ENCODE measurements at regions not wholly inside any gene's neighbourhood (a gene's known extent, or its start where the extent isn't known, plus 50 kb on each side); places are given as distances from the start of the nearest gene placed in this dataset.

DNA sequence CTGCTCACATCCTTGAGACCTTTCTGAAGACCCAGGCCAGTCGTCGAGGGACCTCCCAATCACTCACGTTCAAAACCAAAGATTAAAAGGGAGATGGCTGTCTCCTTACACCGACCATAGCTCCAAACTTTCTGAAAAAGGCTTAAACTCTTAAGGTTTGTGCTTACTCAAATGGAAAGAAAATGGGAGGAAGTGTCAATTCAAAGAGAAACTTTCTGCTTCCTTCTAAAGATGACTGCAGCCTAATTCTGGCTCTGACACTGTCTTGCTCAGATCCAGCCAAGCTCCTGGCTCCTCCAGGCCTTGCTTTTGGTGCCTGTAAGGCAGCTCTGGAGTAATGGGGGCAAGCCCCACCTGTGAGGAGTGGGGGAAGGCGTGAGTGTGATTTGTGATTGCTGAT lies 54.9 kb upstream of the WSB1 start:
- no peak for DNase-seq
- Histone ChIP-seq H3K27ac (no peak overlapping the region), H3K9me3 (no peaks in the 10 kb centered on the region), H3K36me3 (no peaks in the 10 kb centered on the region), H3K4me3 (no peak overlapping the region), H3K9ac (ENCODE audit: low read depth in 2 of 2, low read length in 2 of 2) (no peak overlapping the region), H3K4me1 (no peaks in the 10 kb centered on the region), H3K27me3 (no peaks in the 10 kb centered on the region)
- TF ChIP-seq, protein P1, sequence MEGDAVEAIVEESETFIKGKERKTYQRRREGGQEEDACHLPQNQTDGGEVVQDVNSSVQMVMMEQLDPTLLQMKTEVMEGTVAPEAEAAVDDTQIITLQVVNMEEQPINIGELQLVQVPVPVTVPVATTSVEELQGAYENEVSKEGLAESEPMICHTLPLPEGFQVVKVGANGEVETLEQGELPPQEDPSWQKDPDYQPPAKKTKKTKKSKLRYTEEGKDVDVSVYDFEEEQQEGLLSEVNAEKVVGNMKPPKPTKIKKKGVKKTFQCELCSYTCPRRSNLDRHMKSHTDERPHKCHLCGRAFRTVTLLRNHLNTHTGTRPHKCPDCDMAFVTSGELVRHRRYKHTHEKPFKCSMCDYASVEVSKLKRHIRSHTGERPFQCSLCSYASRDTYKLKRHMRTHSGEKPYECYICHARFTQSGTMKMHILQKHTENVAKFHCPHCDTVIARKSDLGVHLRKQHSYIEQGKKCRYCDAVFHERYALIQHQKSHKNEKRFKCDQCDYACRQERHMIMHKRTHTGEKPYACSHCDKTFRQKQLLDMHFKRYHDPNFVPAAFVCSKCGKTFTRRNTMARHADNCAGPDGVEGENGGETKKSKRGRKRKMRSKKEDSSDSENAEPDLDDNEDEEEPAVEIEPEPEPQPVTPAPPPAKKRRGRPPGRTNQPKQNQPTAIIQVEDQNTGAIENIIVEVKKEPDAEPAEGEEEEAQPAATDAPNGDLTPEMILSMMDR (IDR thresholded peaks at IDR 0.05): no peak
- intact Hi-C loops (cut with DNase I): loop anchor here (10.0 kb wide), 2 partner anchors 196 to 416 kb away; no protein-coding TSS in a partner anchor

- Histone ChIP-seq H3K36me3 (no peaks in the 10 kb centered on the region), H3K27ac (no peak overlapping the region), H3K4me1 (no peaks in the 10 kb centered on the region), H3K27me3 (no peaks in the 10 kb centered on the region), H3K9ac (ENCODE audit: low read depth in 2 of 2, low read length in 2 of 2) (no peak overlapping the region), H3K4me3 (no peak overlapping the region), H3K9me3 (no peaks in the 10 kb centered on the region)
- TF ChIP-seq, protein P1 (IDR thresholded peaks at IDR 0.05): no peak
- no peak for DNase-seq
- intact Hi-C loops (cut with DNase I): loop anchor here (10.0 kb wide), 2 partner anchors 195 to 415 kb away; no protein-coding TSS in a partner anchor
Measured at GRCh38 chr17:27239584-27239983, 54.3 kb upstream of the WSB1 start.

DNA sequence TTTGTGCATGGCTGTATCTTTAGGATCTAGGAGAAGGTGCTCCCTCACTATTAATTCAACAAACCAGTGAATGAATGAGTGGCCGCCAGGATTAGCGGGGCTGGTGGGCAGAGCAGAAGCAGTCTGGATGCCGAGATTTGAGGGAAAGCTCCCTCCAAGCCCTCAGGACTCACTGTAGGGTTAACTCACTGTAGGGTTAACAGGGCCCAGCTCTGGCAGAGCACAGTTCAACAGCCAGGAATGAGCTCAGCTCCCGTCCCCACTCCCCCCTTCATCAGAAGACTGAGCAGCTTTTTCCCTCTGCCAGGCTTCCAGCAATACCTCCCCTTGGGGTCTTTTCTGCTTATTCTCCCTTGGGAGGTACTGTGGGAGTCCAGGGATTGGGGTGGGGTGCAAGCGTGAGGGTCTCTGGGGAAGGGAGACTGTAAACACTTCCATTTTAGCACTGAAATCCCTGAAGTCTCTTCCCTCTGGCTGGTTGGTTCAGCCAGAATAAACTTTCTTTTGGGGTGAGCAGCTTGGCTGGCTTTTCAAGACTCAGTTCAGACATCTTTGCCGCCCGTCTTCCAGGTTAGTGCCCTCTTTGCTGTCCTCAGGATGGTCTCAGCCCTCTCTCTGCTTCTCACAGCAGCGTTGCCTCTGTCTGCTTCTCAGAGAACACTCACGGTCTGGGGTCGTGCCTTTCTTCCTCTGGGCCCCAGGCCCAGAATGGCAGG lies 53.7 kb upstream of the WSB1 start:
- H3K4me1 ChIP-seq: no peaks in the 10 kb centered on the region
- H3K9me3 ChIP-seq: no peaks in the 10 kb centered on the region
- H3K27me3 ChIP-seq: no peaks in the 10 kb centered on the region
- no peak for DNase-seq
- no peaks in the 10 kb centered on the region for H3K36me3 ChIP-seq
- no peak overlapping the region for H3K27ac ChIP-seq
- no peak overlapping the region for H3K9ac ChIP-seq (ENCODE audit: low read depth in 2 of 2, low read length in 2 of 2)
- intact Hi-C loops (cut with DNase I): no loop called here
- TF ChIP-seq, protein P1 (IDR thresholded peaks at IDR 0.05): no peak
- H3K4me3 ChIP-seq: no peak overlapping the region

DNA sequence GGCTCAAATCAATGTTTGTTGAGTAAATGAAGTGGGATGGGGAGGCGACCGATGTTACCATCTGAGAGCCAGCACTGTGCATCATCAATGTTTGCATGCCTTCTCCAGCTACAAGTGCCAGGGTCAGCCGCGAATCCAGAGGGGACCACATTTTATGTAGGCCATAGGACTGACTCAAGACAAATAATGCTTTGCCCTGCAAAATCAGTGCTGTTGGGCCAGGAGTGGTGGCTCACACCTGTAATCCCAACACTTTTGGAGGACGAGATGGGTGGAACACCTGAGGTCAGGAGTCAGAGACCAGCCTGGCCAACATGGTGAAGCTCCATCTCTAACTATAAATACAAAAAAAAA lies 53.1 kb upstream of the WSB1 start:
- no peak for DNase-seq
- TF ChIP-seq, protein P1 (IDR thresholded peaks at IDR 0.05): no peak
- H3K9ac ChIP-seq (ENCODE audit: low read depth in 2 of 2, low read length in 2 of 2): no peak overlapping the region
- no peak overlapping the region for H3K4me3 ChIP-seq
- intact Hi-C loops (cut with DNase I): no loop called here
- H3K36me3 ChIP-seq: no peaks in the 10 kb centered on the region
- no peaks in the 10 kb centered on the region for H3K4me1 ChIP-seq
- no peak overlapping the region for H3K27ac ChIP-seq
- H3K9me3 ChIP-seq: no peaks in the 10 kb centered on the region
- H3K27me3 ChIP-seq: no peaks in the 10 kb centered on the region

GRCh38 chr17:27241346-27241946 lies 52.5 kb upstream of the WSB1 start:
- intact Hi-C loops (cut with DNase I): no loop called here
- Histone ChIP-seq H3K4me3 (no peak overlapping the region), H3K27ac (no peak overlapping the region), H3K9ac (ENCODE audit: low read depth in 2 of 2, low read length in 2 of 2) (no peak overlapping the region), H3K27me3 (no peaks in the 10 kb centered on the region), H3K4me1 (no peaks in the 10 kb centered on the region), H3K36me3 (no peaks in the 10 kb centered on the region), H3K9me3 (no peaks in the 10 kb centered on the region)
- no peak for DNase-seq
- TF ChIP-seq, protein P1 (IDR thresholded peaks at IDR 0.05): no peak
